ENCODE measurements at regions not wholly inside any gene's neighbourhood (a gene's known extent, or its start where the extent isn't known, plus 50 kb on each side); places are given as distances from the start of the nearest gene placed in this dataset.
"Not testable (repeated sequence)": the region's sequence is repeated elsewhere in the genome, so short reads cannot be mapped to it uniquely, and the experiment has no call there.

- no peak overlapping the region for H3K27ac ChIP-seq
- no peaks in the 10 kb centered on the region for H3K36me3 ChIP-seq
- no peaks in the 10 kb centered on the region for H3K27me3 ChIP-seq
- no peaks in the 10 kb centered on the region for H3K9me3 ChIP-seq
- H3K4me1 ChIP-seq: no peaks in the 10 kb centered on the region
- WGBS, 2 donors (ENCODE audit: low coverage in 1 of 2): 60 to 65% methylated on average over 3 to 4 of the region's 4 CpGs
- no peak overlapping the region for H3K4me3 ChIP-seq
- no peak for ATAC-seq
- TF ChIP-seq EP300 (IDR thresholded peaks at IDR 0.05): no peak
- no peak for TF ChIP-seq CTCF (IDR thresholded peaks at IDR 0.05)
- no peak for TF ChIP-seq POLR2AphosphoS5 (IDR thresholded peaks at IDR 0.05)
- no peak for TF ChIP-seq POLR2A (IDR thresholded peaks at IDR 0.05)
These were observed 256.0 kb downstream of the SV2B start for GRCh38 chr15:91356083-91356482.

GRCh38 chr15:91357011-91357410 is 257.0 kb downstream of the SV2B start:
- TF ChIP-seq EP300 (IDR thresholded peaks at IDR 0.05): no peak
- TF ChIP-seq CTCF (IDR thresholded peaks at IDR 0.05): no peak
- no peak for TF ChIP-seq POLR2AphosphoS5 (IDR thresholded peaks at IDR 0.05)
- no peak for TF ChIP-seq POLR2A (IDR thresholded peaks at IDR 0.05)
- Histone ChIP-seq H3K27me3 (peaks cover 6% of the 10 kb centered on the region), H3K27ac (no peak overlapping the region), H3K9me3 (no peaks in the 10 kb centered on the region), H3K4me3 (no peak overlapping the region), H3K36me3 (no peaks in the 10 kb centered on the region), H3K4me1 (no peaks in the 10 kb centered on the region)
- no peak for ATAC-seq
- 58 to 79% methylated on average over 3 of the region's 3 CpGs for WGBS, 2 donors (ENCODE audit: low coverage in 1 of 2)

- Histone ChIP-seq H3K4me1 (no peaks in the 10 kb centered on the region), H3K27ac (no peak overlapping the region), H3K4me3 (no peak overlapping the region), H3K9me3 (no peaks in the 10 kb centered on the region), H3K36me3 (no peaks in the 10 kb centered on the region), H3K27me3 (peaks cover 6% of the 10 kb centered on the region)
- 76 to 83% methylated on average over 10 of the region's 10 CpGs for WGBS, 2 donors (ENCODE audit: low coverage in 1 of 2)
- no peak for ATAC-seq
- TF ChIP-seq EP300 (IDR thresholded peaks at IDR 0.05) (no peak), POLR2AphosphoS5 (IDR thresholded peaks at IDR 0.05) (no peak), CTCF (IDR thresholded peaks at IDR 0.05) (no peak), POLR2A (IDR thresholded peaks at IDR 0.05) (no peak)
These were observed 257.4 kb downstream of the SV2B start for GRCh38 chr15:91357486-91357885.

- no peaks in the 10 kb centered on the region for H3K4me1 ChIP-seq
- H3K36me3 ChIP-seq: no peaks in the 10 kb centered on the region
- no peak for ATAC-seq
- H3K9me3 ChIP-seq: no peaks in the 10 kb centered on the region
- no peak overlapping the region for H3K27ac ChIP-seq
- no peak overlapping the region for H3K4me3 ChIP-seq
- TF ChIP-seq CTCF (IDR thresholded peaks at IDR 0.05) (no peak), POLR2A (IDR thresholded peaks at IDR 0.05) (no peak), POLR2AphosphoS5 (IDR thresholded peaks at IDR 0.05) (no peak), EP300 (IDR thresholded peaks at IDR 0.05) (no peak)
- peaks cover 6% of the 10 kb centered on the region for H3K27me3 ChIP-seq
- WGBS, 2 donors (ENCODE audit: low coverage in 1 of 2): 78 to 80% methylated on average over 3 of the region's 3 CpGs
These were observed 258.3 kb downstream of the SV2B start for GRCh38 chr15:91358405-91358804.

GRCh38 chr15:91361696-91362095 is 261.6 kb downstream of the SV2B start:
- H3K9me3 ChIP-seq: peaks cover 0 to 13% (median 0%) of the 10 kb centered on the region in 3 donors
- not testable (repeated sequence) for ATAC-seq, H3K27ac ChIP-seq, H3K4me1 ChIP-seq, H3K36me3 ChIP-seq, H3K27me3 ChIP-seq, H3K4me3 ChIP-seq
- WGBS, 2 donors (ENCODE audit: low coverage in 1 of 2): 49 to 82% methylated on average over 2 to 3 of the region's 3 CpGs

All from gastroesophageal sphincter (tissue), 4 donors.